ENCODE measurements at regions not wholly inside any gene's neighbourhood (a gene's known extent, or its start where the extent isn't known, plus 50 kb on each side); places are given as distances from the start of the nearest gene placed in this dataset.

- DNase-seq (ENCODE audit: unreplicated experiment): no peak
- H3K36me3 Mint-ChIP-seq (ENCODE audit: insufficient read depth, unreplicated experiment): no peaks in the 10 kb centered on the region
- CTCF ChIA-PET: interaction anchor here (0.7 kb wide), 1 partner anchor 1296 kb away, joined by 3 read pairs; no protein-coding TSS in a partner anchor
- TF ChIP-seq CTCF (IDR thresholded peaks at IDR 0.05; ENCODE audit: unreplicated experiment): no peak
- peaks cover 11% of the 10 kb centered on the region for H3K9me3 Mint-ChIP-seq (ENCODE audit: unreplicated experiment)
- BruUV-seq (replicated peaks): no TSS peak
- H3K4me1 Mint-ChIP-seq (ENCODE audit: insufficient read depth, unreplicated experiment): no peaks in the 10 kb centered on the region
- POLR2A ChIA-PET: no interaction called here
- no peak overlapping the region for H3K4me3 Mint-ChIP-seq (ENCODE audit: unreplicated experiment)
- no peak overlapping the region for H3K27ac Mint-ChIP-seq (ENCODE audit: low read depth, unreplicated experiment)
- H3K27me3 Mint-ChIP-seq (ENCODE audit: insufficient read depth, unreplicated experiment): no peaks in the 10 kb centered on the region
- intact Hi-C loops (cut with micrococcal nuclease): no loop called here
Observed at GRCh38 chr19:29092712-29093552, 120.0 kb downstream of the UQCRFS1 start.

- no peak overlapping the region for H3K27ac Mint-ChIP-seq (ENCODE audit: low read depth, unreplicated experiment)
- TF ChIP-seq CTCF (IDR thresholded peaks at IDR 0.05; ENCODE audit: unreplicated experiment): no peak
- no peaks in the 10 kb centered on the region for H3K36me3 Mint-ChIP-seq (ENCODE audit: insufficient read depth, unreplicated experiment)
- no peaks in the 10 kb centered on the region for H3K27me3 Mint-ChIP-seq (ENCODE audit: insufficient read depth, unreplicated experiment)
- no peak overlapping the region for H3K4me3 Mint-ChIP-seq (ENCODE audit: unreplicated experiment)
- intact Hi-C loops (cut with micrococcal nuclease): no loop called here
- ChIA-PET POLR2A (no interaction called here), CTCF (no interaction called here)
- no peak for DNase-seq (ENCODE audit: unreplicated experiment)
- H3K4me1 Mint-ChIP-seq (ENCODE audit: insufficient read depth, unreplicated experiment): no peaks in the 10 kb centered on the region
- H3K9me3 Mint-ChIP-seq (ENCODE audit: unreplicated experiment): peaks cover 21% of the 10 kb centered on the region
- BruUV-seq (replicated peaks): no TSS peak
Observed at GRCh38 chr19:29090783-29091526, 122.0 kb downstream of the UQCRFS1 start.

- TF ChIP-seq CTCF (IDR thresholded peaks at IDR 0.05; ENCODE audit: unreplicated experiment): no peak
- Mint-ChIP-seq H3K27ac (ENCODE audit: low read depth, unreplicated experiment) (no peak overlapping the region), H3K4me1 (ENCODE audit: insufficient read depth, unreplicated experiment) (no peaks in the 10 kb centered on the region), H3K36me3 (ENCODE audit: insufficient read depth, unreplicated experiment) (no peaks in the 10 kb centered on the region), H3K9me3 (ENCODE audit: unreplicated experiment) (peaks cover 30% of the 10 kb centered on the region), H3K4me3 (ENCODE audit: unreplicated experiment) (no peak overlapping the region), H3K27me3 (ENCODE audit: insufficient read depth, unreplicated experiment) (no peaks in the 10 kb centered on the region)
- intact Hi-C loops (cut with micrococcal nuclease): no loop called here
- POLR2A ChIA-PET: no interaction called here
- CTCF ChIA-PET: interaction anchor here (0.6 kb wide), 1 partner anchor 172 kb away, joined by 4 read pairs; no protein-coding TSS in a partner anchor
- DNase-seq (ENCODE audit: unreplicated experiment): no peak
- BruUV-seq (replicated peaks): no TSS peak
Observed at GRCh38 chr19:29089315-29089870, 123.6 kb downstream of the UQCRFS1 start.

GRCh38 chr19:29088761-29089160 is 124.2 kb downstream of the UQCRFS1 start:
- Mint-ChIP-seq H3K27me3 (ENCODE audit: insufficient read depth, unreplicated experiment) (no peaks in the 10 kb centered on the region), H3K4me1 (ENCODE audit: insufficient read depth, unreplicated experiment) (no peaks in the 10 kb centered on the region), H3K9me3 (ENCODE audit: unreplicated experiment) (peaks cover 34% of the 10 kb centered on the region), H3K4me3 (ENCODE audit: unreplicated experiment) (no peak overlapping the region), H3K27ac (ENCODE audit: low read depth, unreplicated experiment) (no peak overlapping the region), H3K36me3 (ENCODE audit: insufficient read depth, unreplicated experiment) (no peaks in the 10 kb centered on the region)
- POLR2A ChIA-PET: no interaction called here
- CTCF ChIA-PET: no interaction called here
- TF ChIP-seq CTCF (IDR thresholded peaks at IDR 0.05; ENCODE audit: unreplicated experiment): no peak
- BruUV-seq (replicated peaks): no TSS peak
- DNase-seq (ENCODE audit: unreplicated experiment): no peak
- intact Hi-C loops (cut with micrococcal nuclease): no loop called here
